ENCODE measurements at regions not wholly inside any gene's neighbourhood (a gene's known extent, or its start where the extent isn't known, plus 50 kb on each side); places are given as distances from the start of the nearest gene placed in this dataset.

- no peak for DNase-seq
- Histone ChIP-seq H3K36me3 (no peaks in the 10 kb centered on the region), H3K4me1 (no peaks in the 10 kb centered on the region), H3K27me3 (no peaks in the 10 kb centered on the region), H3K4me3 (no peak overlapping the region), H3K27ac (no peak overlapping the region), H3K9me3 (no peaks in the 10 kb centered on the region)
- in situ Hi-C loops (cut with MboI; ENCODE audit: low pct_ligation_motif_present in 1 of 4, low pct_unique_long_range_greater_than_20kb in 1 of 4, low sequenced_read_pairs in 3 of 4), result no loop called here
- WGBS, 2 donors (ENCODE audit: low coverage in 1 of 2), result 60 to 76% methylated on average over 2 of the region's 2 CpGs
- TF ChIP-seq EP300 (IDR thresholded peaks at IDR 0.05; ENCODE audit: low read depth), result no peak
- intact Hi-C loops (cut with DNase I; ENCODE audit: low total_unique reads), result no loop called here
These were observed 1061.6 kb downstream of the HACE1 start for GRCh38 chr6:103798166-103798565.

GRCh38 chr6:103797738-103798137 lies 1062.0 kb downstream of the HACE1 start:
- H3K36me3 ChIP-seq, result no peaks in the 10 kb centered on the region
- no peak overlapping the region for H3K27ac ChIP-seq
- in situ Hi-C loops (cut with MboI; ENCODE audit: low pct_ligation_motif_present in 1 of 4, low pct_unique_long_range_greater_than_20kb in 1 of 4, low sequenced_read_pairs in 3 of 4), result no loop called here
- no peaks in the 10 kb centered on the region for H3K9me3 ChIP-seq
- no peak for TF ChIP-seq EP300 (IDR thresholded peaks at IDR 0.05; ENCODE audit: low read depth)
- TF ChIP-seq, protein P1, sequence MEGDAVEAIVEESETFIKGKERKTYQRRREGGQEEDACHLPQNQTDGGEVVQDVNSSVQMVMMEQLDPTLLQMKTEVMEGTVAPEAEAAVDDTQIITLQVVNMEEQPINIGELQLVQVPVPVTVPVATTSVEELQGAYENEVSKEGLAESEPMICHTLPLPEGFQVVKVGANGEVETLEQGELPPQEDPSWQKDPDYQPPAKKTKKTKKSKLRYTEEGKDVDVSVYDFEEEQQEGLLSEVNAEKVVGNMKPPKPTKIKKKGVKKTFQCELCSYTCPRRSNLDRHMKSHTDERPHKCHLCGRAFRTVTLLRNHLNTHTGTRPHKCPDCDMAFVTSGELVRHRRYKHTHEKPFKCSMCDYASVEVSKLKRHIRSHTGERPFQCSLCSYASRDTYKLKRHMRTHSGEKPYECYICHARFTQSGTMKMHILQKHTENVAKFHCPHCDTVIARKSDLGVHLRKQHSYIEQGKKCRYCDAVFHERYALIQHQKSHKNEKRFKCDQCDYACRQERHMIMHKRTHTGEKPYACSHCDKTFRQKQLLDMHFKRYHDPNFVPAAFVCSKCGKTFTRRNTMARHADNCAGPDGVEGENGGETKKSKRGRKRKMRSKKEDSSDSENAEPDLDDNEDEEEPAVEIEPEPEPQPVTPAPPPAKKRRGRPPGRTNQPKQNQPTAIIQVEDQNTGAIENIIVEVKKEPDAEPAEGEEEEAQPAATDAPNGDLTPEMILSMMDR (IDR thresholded peaks at IDR 0.05), result no peak
- TF ChIP-seq POLR2AphosphoS5 (IDR thresholded peaks at IDR 0.05), result no peak
- TF ChIP-seq POLR2A (IDR thresholded peaks at IDR 0.05), result no peak
- no peaks in the 10 kb centered on the region for H3K27me3 ChIP-seq
- no peak overlapping the region for H3K4me3 ChIP-seq
- DNase-seq, result no peak
- no peaks in the 10 kb centered on the region for H3K4me1 ChIP-seq
- intact Hi-C loops (cut with DNase I; ENCODE audit: low total_unique reads), result no loop called here
- whole genome bisulfite sequencing, 2 donors (ENCODE audit: low coverage in 1 of 2), result 63 to 65% methylated on average over 1 of the region's 1 CpG

GRCh38 chr6:103791458-103791857 lies 1068.3 kb downstream of the HACE1 start:
- in situ Hi-C loops (cut with MboI; ENCODE audit: low pct_ligation_motif_present in 1 of 4, low pct_unique_long_range_greater_than_20kb in 1 of 4, low sequenced_read_pairs in 3 of 4) (no loop called here), intact Hi-C loops (cut with DNase I; ENCODE audit: low total_unique reads) (no loop called here)
- no peaks in the 10 kb centered on the region for H3K36me3 ChIP-seq
- no peaks in the 10 kb centered on the region for H3K27me3 ChIP-seq
- H3K27ac ChIP-seq, result no peak overlapping the region
- WGBS, 2 donors (ENCODE audit: low coverage in 1 of 2), result 73 to 77% methylated on average over 2 of the region's 2 CpGs
- H3K4me1 ChIP-seq, result no peaks in the 10 kb centered on the region
- no peak for DNase-seq
- no peak overlapping the region for H3K4me3 ChIP-seq
- TF ChIP-seq POLR2AphosphoS5 (IDR thresholded peaks at IDR 0.05), result no peak
- TF ChIP-seq EP300 (IDR thresholded peaks at IDR 0.05; ENCODE audit: low read depth), result no peak
- TF ChIP-seq, protein P1 (IDR thresholded peaks at IDR 0.05), result no peak
- no peak for TF ChIP-seq POLR2A (IDR thresholded peaks at IDR 0.05)
- H3K9me3 ChIP-seq, result no peaks in the 10 kb centered on the region

- DNase-seq, result no peak
- in situ Hi-C loops (cut with MboI; ENCODE audit: low pct_ligation_motif_present in 1 of 4, low pct_unique_long_range_greater_than_20kb in 1 of 4, low sequenced_read_pairs in 3 of 4) (no loop called here), intact Hi-C loops (cut with DNase I; ENCODE audit: low total_unique reads) (no loop called here)
- TF ChIP-seq EP300 (IDR thresholded peaks at IDR 0.05; ENCODE audit: low read depth) (no peak), POLR2AphosphoS5 (IDR thresholded peaks at IDR 0.05) (no peak), POLR2A (IDR thresholded peaks at IDR 0.05) (no peak)
- TF ChIP-seq, protein P1 (IDR thresholded peaks at IDR 0.05), result no peak
- no peaks in the 10 kb centered on the region for H3K36me3 ChIP-seq
- H3K27me3 ChIP-seq, result no peaks in the 10 kb centered on the region
- 36 to 45% methylated on average over 2 of the region's 2 CpGs for WGBS, 2 donors (ENCODE audit: low coverage in 1 of 2)
- no peak overlapping the region for H3K27ac ChIP-seq
- no peak overlapping the region for H3K4me3 ChIP-seq
- H3K4me1 ChIP-seq, result no peaks in the 10 kb centered on the region
- no peaks in the 10 kb centered on the region for H3K9me3 ChIP-seq
These were observed 1075.6 kb downstream of the HACE1 start for GRCh38 chr6:103784117-103784516.

- Histone ChIP-seq H3K9me3 (no peaks in the 10 kb centered on the region), H3K4me3 (no peak overlapping the region), H3K27me3 (no peaks in the 10 kb centered on the region), H3K4me1 (no peaks in the 10 kb centered on the region), H3K27ac (no peak overlapping the region), H3K36me3 (no peaks in the 10 kb centered on the region)
- TF ChIP-seq, protein P1 (IDR thresholded peaks at IDR 0.05), result no peak
- TF ChIP-seq POLR2A (IDR thresholded peaks at IDR 0.05) (no peak), POLR2AphosphoS5 (IDR thresholded peaks at IDR 0.05) (no peak), EP300 (IDR thresholded peaks at IDR 0.05; ENCODE audit: low read depth) (no peak)
- no peak for DNase-seq
- WGBS, 2 donors (ENCODE audit: low coverage in 1 of 2), result 24 to 27% methylated on average over 4 of the region's 4 CpGs
- intact Hi-C loops (cut with DNase I; ENCODE audit: low total_unique reads), result no loop called here
- in situ Hi-C loops (cut with MboI; ENCODE audit: low pct_ligation_motif_present in 1 of 4, low pct_unique_long_range_greater_than_20kb in 1 of 4, low sequenced_read_pairs in 3 of 4), result no loop called here
These were observed 1076.4 kb downstream of the HACE1 start for GRCh38 chr6:103783329-103783728.
